Peyer's patch (tissue), 4 donors: ENCODE measurements at regions not wholly inside any gene's neighbourhood (a gene's known extent, or its start where the extent isn't known, plus 50 kb on each side); places are given as distances from the start of the nearest gene placed in this dataset.

Experiments used
- POLR2A ChIP-seq, 2 donors: fragments of 450-650 bp; IDR thresholded peaks; one replicate each; pipeline ENCODE4 v1.5.1; 2017; ENCODE audit warnings: antibody characterized with exemption in 2 of 2, mild to moderate bottlenecking in 2 of 2, moderate library complexity in 2 of 2
- TF ChIP-seq, protein P1 (sequence below), 6 experiments: fragments of 450-650 bp in 4 of 6; fragments of 200-600 bp in 2 of 6; sonication (generic) in 1 of 6; IDR thresholded peaks; one replicate each; pipeline ENCODE4 v1.5.1; 2017 to 2019; ENCODE audit warnings: antibody characterized with exemption in 6 of 6, mild to moderate bottlenecking in 3 of 6, moderate library complexity in 1 of 6

- no peak for TF ChIP-seq POLR2A (IDR thresholded peaks at IDR 0.05)
- TF ChIP-seq, protein P1, sequence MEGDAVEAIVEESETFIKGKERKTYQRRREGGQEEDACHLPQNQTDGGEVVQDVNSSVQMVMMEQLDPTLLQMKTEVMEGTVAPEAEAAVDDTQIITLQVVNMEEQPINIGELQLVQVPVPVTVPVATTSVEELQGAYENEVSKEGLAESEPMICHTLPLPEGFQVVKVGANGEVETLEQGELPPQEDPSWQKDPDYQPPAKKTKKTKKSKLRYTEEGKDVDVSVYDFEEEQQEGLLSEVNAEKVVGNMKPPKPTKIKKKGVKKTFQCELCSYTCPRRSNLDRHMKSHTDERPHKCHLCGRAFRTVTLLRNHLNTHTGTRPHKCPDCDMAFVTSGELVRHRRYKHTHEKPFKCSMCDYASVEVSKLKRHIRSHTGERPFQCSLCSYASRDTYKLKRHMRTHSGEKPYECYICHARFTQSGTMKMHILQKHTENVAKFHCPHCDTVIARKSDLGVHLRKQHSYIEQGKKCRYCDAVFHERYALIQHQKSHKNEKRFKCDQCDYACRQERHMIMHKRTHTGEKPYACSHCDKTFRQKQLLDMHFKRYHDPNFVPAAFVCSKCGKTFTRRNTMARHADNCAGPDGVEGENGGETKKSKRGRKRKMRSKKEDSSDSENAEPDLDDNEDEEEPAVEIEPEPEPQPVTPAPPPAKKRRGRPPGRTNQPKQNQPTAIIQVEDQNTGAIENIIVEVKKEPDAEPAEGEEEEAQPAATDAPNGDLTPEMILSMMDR (IDR thresholded peaks at IDR 0.05), result no peak
Observed at GRCh38 chr1:87224201-87224600, 104.5 kb upstream of the LMO4 start.
